SK-N-SH treated with all-trans-retinoic acid at 6 μM for 48 hours (cell line): ENCODE measurements at regions not wholly inside any gene's neighbourhood (a gene's known extent, or its start where the extent isn't known, plus 50 kb on each side); places are given as distances from the start of the nearest gene placed in this dataset.

ENCODE experiments used
- ATAC-seq: fragments of 200-7000 bp; cut with Tn5 transposase; 3 replicates; pipeline ENCODE4 v1.9.1; 2020; ENCODE audit warnings: mild to moderate bottlenecking, moderate library complexity
- ARNTL ChIP-seq: fragments of 450-650 bp; formaldehyde crosslinking; IDR thresholded peaks from 2 replicates; pipeline ENCODE4 v1.5.0; 2020; ENCODE audit warnings: low read depth, mild to moderate bottlenecking, moderate library complexity, borderline replicate concordance
- BACH2 ChIP-seq: fragments of 250-450 bp; sonication (Bioruptor Pico); IDR thresholded peaks from 2 replicates; pipeline ENCODE4 v1.9.0; 2021; ENCODE audit warnings: mild to moderate bottlenecking, borderline replicate concordance
- CREB5 ChIP-seq: fragments of 250-450 bp; sonication (Bioruptor Pico); IDR thresholded peaks from 2 replicates; pipeline ENCODE4 v1.5.1; 2020; ENCODE audit warnings: low read depth, mild to moderate bottlenecking, moderate library complexity
- CSDC2 ChIP-seq: fragments of 250-450 bp; sonication (Bioruptor Pico); IDR thresholded peaks from 2 replicates; pipeline ENCODE4 v1.5.0; 2020; ENCODE audit warnings: mild to moderate bottlenecking, moderate library complexity
- CSRNP3 ChIP-seq: fragments of 250-450 bp; sonication (Bioruptor Pico); IDR thresholded peaks from 2 replicates; pipeline ENCODE4 v1.5.1; 2021; ENCODE audit warnings: mild to moderate bottlenecking, moderate library complexity
- ESRRG ChIP-seq: fragments of 250-450 bp; sonication (Bioruptor Pico); IDR thresholded peaks from 2 replicates; pipeline ENCODE4 v1.6.1; 2021; ENCODE audit warnings: mild to moderate bottlenecking
- GLIS3 ChIP-seq: fragments of 250-450 bp; sonication (Bioruptor Pico); IDR thresholded peaks from 2 replicates; pipeline ENCODE4 v1.5.0; 2020; ENCODE audit warnings: mild to moderate bottlenecking, moderate library complexity
- ISL1 ChIP-seq: fragments of 250-450 bp; sonication (Bioruptor Pico); IDR thresholded peaks from 2 replicates; pipeline ENCODE4 v2.1.2; 2022; ENCODE audit warnings: mild to moderate bottlenecking, moderate library complexity
- OSR1 ChIP-seq: fragments of 250-450 bp; sonication (Bioruptor Pico); IDR thresholded peaks from 2 replicates; pipeline ENCODE4 v1.8.0; 2022; ENCODE audit warnings: moderate library complexity, mild to moderate bottlenecking, inconsistent platforms
- PATZ1 ChIP-seq: fragments of 250-450 bp; sonication (Bioruptor Pico); IDR thresholded peaks from 2 replicates; pipeline ENCODE4 v1.8.0; 2020; ENCODE audit warnings: mild to moderate bottlenecking, moderate library complexity, borderline replicate concordance
- POU6F1 ChIP-seq: fragments of 250-450 bp; sonication (Bioruptor Pico); IDR thresholded peaks from 2 replicates; pipeline ENCODE4 v1.8.0; 2021; ENCODE audit warnings: low read depth, mild to moderate bottlenecking, moderate library complexity, borderline replicate concordance
- PPARA ChIP-seq: fragments of 250-450 bp; sonication (Bioruptor Pico); IDR thresholded peaks from 2 replicates; pipeline ENCODE4 v1.5.0; 2020; ENCODE audit warnings: mild to moderate bottlenecking, borderline replicate concordance
- RARB ChIP-seq: fragments of 250-450 bp; sonication (Bioruptor Pico); IDR thresholded peaks from 2 replicates; pipeline ENCODE4 v1.8.0; 2021; ENCODE audit warnings: mild to moderate bottlenecking, moderate library complexity
- SNAI2 ChIP-seq: fragments of 250-450 bp; sonication (Bioruptor Pico); IDR thresholded peaks from 2 replicates; pipeline ENCODE4 v1.5.0; 2020; ENCODE audit warnings: mild to moderate bottlenecking, moderate library complexity
- TCF4 ChIP-seq: fragments of 250-450 bp; sonication (Bioruptor Pico); IDR thresholded peaks from 2 replicates; pipeline ENCODE4 v1.8.0; 2021; ENCODE audit warnings: mild to moderate bottlenecking, moderate library complexity, borderline replicate concordance
- TOX ChIP-seq: fragments of 250-450 bp; sonication (Bioruptor Pico); IDR thresholded peaks from 2 replicates; pipeline ENCODE4 v1.8.0; 2021; ENCODE audit warnings: mild to moderate bottlenecking, moderate library complexity, borderline replicate concordance
- TSHZ2 ChIP-seq: fragments of 250-450 bp; sonication (Bioruptor Pico); IDR thresholded peaks from 2 replicates; pipeline ENCODE4 v1.5.0; 2020; ENCODE audit warnings: mild to moderate bottlenecking, moderate library complexity
- ZC3H10 ChIP-seq: fragments of 250-450 bp; sonication (Bioruptor Pico); IDR thresholded peaks from 2 replicates; pipeline ENCODE4 v1.5.1; 2021; ENCODE audit warnings: mild to moderate bottlenecking, moderate library complexity
- ZFP3 ChIP-seq: fragments of 250-450 bp; sonication (Bioruptor Pico); IDR thresholded peaks from 2 replicates; pipeline ENCODE4 v1.5.0; 2020; ENCODE audit warnings: mild to moderate bottlenecking, moderate library complexity
- ZFP30 ChIP-seq: fragments of 450-650 bp; formaldehyde crosslinking; IDR thresholded peaks from 2 replicates; pipeline ENCODE4 v1.5.0; 2022; ENCODE audit warnings: mild to moderate bottlenecking, moderate library complexity
- ZNF565 ChIP-seq: fragments of 450-650 bp; formaldehyde crosslinking; conservative IDR thresholded peaks from 2 replicates; pipeline ENCODE4 v1.5.0; 2020; ENCODE audit warnings: low read depth, mild to moderate bottlenecking, moderate library complexity
- ZNF70 ChIP-seq: fragments of 450-650 bp; formaldehyde crosslinking; IDR thresholded peaks from 2 replicates; pipeline ENCODE4 v1.5.0; 2020; ENCODE audit warnings: mild to moderate bottlenecking, moderate library complexity
- ZNF8 ChIP-seq: fragments of 450-650 bp; formaldehyde crosslinking; IDR thresholded peaks from 2 replicates; pipeline ENCODE4 v1.5.0; 2020; ENCODE audit warnings: mild to moderate bottlenecking, moderate library complexity

GRCh38 chr10:4217187-4217586 is 432.2 kb upstream of the KLF6 start:
- TF ChIP-seq ZNF70 (CRISPR knock-in tag), result no peak
- no peak for TF ChIP-seq CSDC2 (CRISPR knock-in tag)
- ATAC-seq, result no peak

- TF ChIP-seq TOX (CRISPR knock-in tag) (no peak), PPARA (CRISPR knock-in tag) (no peak), ZNF70 (CRISPR knock-in tag) (no peak)
- ATAC-seq, result 0 out of 3 replicates have a peak, but pooled peaks have one; percentile 24
Observed at GRCh38 chr10:4216726-4217125, 431.7 kb upstream of the KLF6 start.

- TF ChIP-seq OSR1 (CRISPR knock-in tag) (no peak), ZFP30 (CRISPR knock-in tag) (no peak), ZC3H10 (CRISPR knock-in tag) (no peak), TSHZ2 (CRISPR knock-in tag) (no peak), ZNF565 (no peak), ZFP3 (no peak), TCF4 (CRISPR knock-in tag) (no peak), CSRNP3 (no peak), SNAI2 (CRISPR knock-in tag) (no peak), TOX (CRISPR knock-in tag) (no peak), ZNF8 (no peak), CSDC2 (CRISPR knock-in tag) (no peak), BACH2 (no peak), CREB5 (CRISPR knock-in tag) (no peak), GLIS3 (CRISPR knock-in tag) (no peak), RARB (CRISPR knock-in tag) (no peak), ESRRG (CRISPR knock-in tag) (no peak), POU6F1 (CRISPR knock-in tag) (no peak), PATZ1 (CRISPR knock-in tag) (no peak)
- peak; percentile 48 for ATAC-seq
Observed at GRCh38 chr10:4215963-4216575, 431.1 kb upstream of the KLF6 start.

- peak; percentile 79 for ATAC-seq
- peak; percentile 87 for TF ChIP-seq ISL1 (CRISPR knock-in tag)
- no peak for TF ChIP-seq OSR1 (CRISPR knock-in tag)
- TF ChIP-seq RARB (CRISPR knock-in tag), result no peak
- TF ChIP-seq CSRNP3, result no peak
- no peak for TF ChIP-seq ARNTL (CRISPR knock-in tag)
- TF ChIP-seq ZC3H10 (CRISPR knock-in tag), result peak; percentile 36; the same call in 1 of the 2 replicates
Observed at GRCh38 chr10:4215485-4215884, 430.5 kb upstream of the KLF6 start.
